Vagina (tissue), 2 donors: ENCODE measurements at regions not wholly inside any gene's neighbourhood (a gene's known extent, or its start where the extent isn't known, plus 50 kb on each side); places are given as distances from the start of the nearest gene placed in this dataset.

ENCODE experiments used
- CTCF ChIP-seq, 3 experiments: fragments of 450-650 bp in 2 of 3; fragments of 200-600 bp in 1 of 3; sonication (generic) in 1 of 3; IDR thresholded peaks; one replicate each; pipeline ENCODE4 v1.5.1; 2017 to 2019; ENCODE audit warnings: antibody characterized with exemption in 3 of 3, mild to moderate bottlenecking in 2 of 3, moderate library complexity in 2 of 3
- POLR2A ChIP-seq, 2 donors: fragments of 450-650 bp; IDR thresholded peaks; one replicate each; pipeline ENCODE4 v1.6.1; 2017; ENCODE audit warnings: antibody characterized with exemption in 2 of 2, mild to moderate bottlenecking in 2 of 2, moderate library complexity in 2 of 2
- POLR2AphosphoS5 ChIP-seq, 2 donors: sonication (generic); formaldehyde crosslinking; IDR thresholded peaks; one replicate each; pipeline ENCODE4 v1.9.0; 2017; ENCODE audit warnings: antibody characterized with exemption in 2 of 2, mild to moderate bottlenecking in 2 of 2, low read depth in 1 of 2; ENCODE audit not compliant: insufficient read depth in 1 of 2

- TF ChIP-seq POLR2A (IDR thresholded peaks at IDR 0.05) = no peak
- TF ChIP-seq POLR2AphosphoS5 (IDR thresholded peaks at IDR 0.05; ENCODE audit: insufficient read depth in 1 of 2, low read depth in 1 of 2) = no peak
- TF ChIP-seq CTCF (IDR thresholded peaks at IDR 0.05) = no peak
Observed at GRCh38 chr13:111022241-111022640, 92.9 kb upstream of the ARHGEF7 start.
